ENCODE measurements at regions not wholly inside any gene's neighbourhood (a gene's known extent, or its start where the extent isn't known, plus 50 kb on each side); places are given as distances from the start of the nearest gene placed in this dataset.

DNA sequence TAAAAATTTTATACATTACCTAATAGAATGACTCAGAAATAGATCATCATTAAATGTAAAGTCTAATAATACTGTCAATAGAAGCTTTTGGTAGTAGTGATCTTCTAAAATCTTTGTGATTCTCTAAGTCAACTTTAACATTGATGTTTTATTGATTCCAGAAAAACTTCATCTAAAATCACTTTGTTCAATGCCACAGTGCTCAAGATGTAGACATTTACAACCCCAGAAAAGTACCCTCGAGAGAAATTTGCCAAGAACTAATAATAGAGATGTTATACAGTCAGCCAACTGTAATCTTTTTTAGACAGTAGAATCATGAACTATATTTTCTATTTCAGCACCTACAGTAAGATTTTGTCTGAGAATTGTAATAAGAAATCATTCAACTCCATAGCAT is 369.2 kb upstream of the AKR1E2 start:
- H3K4me3 ChIP-seq (ENCODE audit: low read depth in 1 of 5, low read length in 5 of 5) = no peak overlapping the region

DNA sequence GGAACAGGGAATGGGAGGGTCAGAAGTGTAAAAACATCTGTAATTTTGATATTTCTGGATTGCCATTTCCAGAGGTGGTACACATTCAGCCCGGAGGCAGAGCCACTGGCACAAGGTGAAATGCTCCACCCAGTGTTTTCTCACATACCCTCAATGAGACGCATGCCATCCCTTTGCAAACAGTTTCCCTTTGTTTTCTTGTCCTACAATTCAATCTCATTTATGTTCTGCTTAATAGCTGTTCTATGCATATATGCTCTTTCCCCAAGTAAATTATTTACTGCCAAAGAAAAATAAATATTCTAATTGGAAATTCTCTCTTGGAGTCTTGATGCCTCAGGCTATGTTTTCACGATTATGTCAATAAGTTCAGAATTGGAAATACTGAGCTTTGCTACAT is 369.7 kb upstream of the AKR1E2 start:
- no peaks in the 10 kb centered on the region for H3K36me3 ChIP-seq (ENCODE audit: control insufficient read depth in 5 of 5, insufficient read depth in 5 of 5, low read length in 5 of 5)
- peaks cover 0 to 5% (median 4%) of the 10 kb centered on the region in 5 donors for H3K4me1 ChIP-seq (ENCODE audit: control insufficient read depth in 5 of 5, insufficient read depth in 5 of 5, low read length in 5 of 5)
- H3K9ac ChIP-seq (ENCODE audit: low read length in 5 of 5) = no peak overlapping the region
- no peaks in the 10 kb centered on the region for H3K27me3 ChIP-seq (ENCODE audit: control insufficient read depth in 5 of 5, insufficient read depth in 4 of 5, low read length in 5 of 5)
- no peaks in the 10 kb centered on the region for H3K9me3 ChIP-seq (ENCODE audit: control insufficient read depth in 5 of 5, low read length in 5 of 5)
- no peak overlapping the region for H3K27ac ChIP-seq (ENCODE audit: low read depth, low read length)
- H3K4me3 ChIP-seq (ENCODE audit: low read depth in 1 of 5, low read length in 5 of 5) = no peak overlapping the region

More for the DNA sequence above, 369.2 kb upstream of the AKR1E2 start:
- no peaks in the 10 kb centered on the region for H3K4me1 ChIP-seq (ENCODE audit: control insufficient read depth in 5 of 5, insufficient read depth in 5 of 5, low read length in 5 of 5)
- H3K27me3 ChIP-seq (ENCODE audit: control insufficient read depth in 5 of 5, insufficient read depth in 4 of 5, low read length in 5 of 5) = no peaks in the 10 kb centered on the region
- H3K36me3 ChIP-seq (ENCODE audit: control insufficient read depth in 5 of 5, insufficient read depth in 5 of 5, low read length in 5 of 5) = no peaks in the 10 kb centered on the region
- H3K9me3 ChIP-seq (ENCODE audit: control insufficient read depth in 5 of 5, low read length in 5 of 5) = no peaks in the 10 kb centered on the region
- H3K9ac ChIP-seq (ENCODE audit: low read length in 5 of 5) = no peak overlapping the region
- no peak overlapping the region for H3K27ac ChIP-seq (ENCODE audit: low read depth, low read length)

DNA sequence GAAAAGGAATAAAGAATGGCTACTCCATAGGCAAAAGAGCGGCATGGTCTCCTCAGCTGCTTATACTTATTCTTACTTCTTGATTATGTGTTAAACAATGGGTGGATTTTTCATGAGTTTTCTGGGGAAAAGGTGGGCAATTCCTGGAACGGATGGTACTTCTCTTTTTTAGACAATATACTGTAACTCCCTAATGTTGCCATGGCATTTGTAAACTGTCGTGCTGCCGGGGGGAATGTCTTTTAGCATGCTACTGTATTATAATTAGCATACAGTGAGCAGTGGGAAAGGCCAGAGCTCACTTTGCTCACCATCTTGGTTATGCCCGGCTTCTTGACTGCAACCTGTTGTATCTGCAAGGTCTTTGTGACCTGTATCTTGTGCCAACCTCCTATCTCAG is 372.1 kb upstream of the AKR1E2 start:
- Histone ChIP-seq H3K27me3 (ENCODE audit: control insufficient read depth in 5 of 5, insufficient read depth in 4 of 5, low read length in 5 of 5) (no peaks in the 10 kb centered on the region), H3K9ac (ENCODE audit: low read length in 5 of 5) (no peak overlapping the region), H3K9me3 (ENCODE audit: control insufficient read depth in 5 of 5, low read length in 5 of 5) (no peaks in the 10 kb centered on the region), H3K27ac (ENCODE audit: low read depth, low read length) (no peak overlapping the region), H3K4me3 (ENCODE audit: low read depth in 1 of 5, low read length in 5 of 5) (no peak overlapping the region), H3K4me1 (ENCODE audit: control insufficient read depth in 5 of 5, insufficient read depth in 5 of 5, low read length in 5 of 5) (peaks cover 0 to 11% (median 10%) of the 10 kb centered on the region in 5 donors), H3K36me3 (ENCODE audit: control insufficient read depth in 5 of 5, insufficient read depth in 5 of 5, low read length in 5 of 5) (no peaks in the 10 kb centered on the region)

DNA sequence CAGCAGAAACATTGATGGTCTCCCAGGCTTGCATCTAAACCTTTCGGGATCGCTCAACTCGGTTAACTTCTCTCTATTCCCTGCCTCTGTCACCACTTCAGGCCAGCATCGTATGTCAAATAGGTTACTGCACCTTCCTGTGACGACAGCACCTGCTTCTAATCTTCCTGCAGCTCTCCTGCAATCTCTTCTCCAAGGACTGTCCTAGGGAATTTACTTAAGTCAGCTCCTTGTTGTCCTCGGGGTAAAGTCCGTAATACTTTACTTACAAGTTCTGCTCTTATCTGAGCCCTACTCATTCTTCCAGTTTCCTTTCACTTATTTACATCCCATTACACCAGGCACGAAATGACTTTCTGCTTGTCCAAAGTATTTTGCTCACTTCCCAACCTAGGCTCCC is 372.7 kb upstream of the AKR1E2 start:
- Histone ChIP-seq H3K9me3 (ENCODE audit: control insufficient read depth in 5 of 5, low read length in 5 of 5) (no peaks in the 10 kb centered on the region), H3K4me3 (ENCODE audit: low read depth in 1 of 5, low read length in 5 of 5) (no peak overlapping the region), H3K27me3 (ENCODE audit: control insufficient read depth in 5 of 5, insufficient read depth in 4 of 5, low read length in 5 of 5) (no peaks in the 10 kb centered on the region), H3K4me1 (ENCODE audit: control insufficient read depth in 5 of 5, insufficient read depth in 5 of 5, low read length in 5 of 5) (peaks cover 0 to 14% (median 10%) of the 10 kb centered on the region in 5 donors), H3K9ac (ENCODE audit: low read length in 5 of 5) (no peak overlapping the region), H3K36me3 (ENCODE audit: control insufficient read depth in 5 of 5, insufficient read depth in 5 of 5, low read length in 5 of 5) (no peaks in the 10 kb centered on the region), H3K27ac (ENCODE audit: low read depth, low read length) (no peak overlapping the region)

DNA sequence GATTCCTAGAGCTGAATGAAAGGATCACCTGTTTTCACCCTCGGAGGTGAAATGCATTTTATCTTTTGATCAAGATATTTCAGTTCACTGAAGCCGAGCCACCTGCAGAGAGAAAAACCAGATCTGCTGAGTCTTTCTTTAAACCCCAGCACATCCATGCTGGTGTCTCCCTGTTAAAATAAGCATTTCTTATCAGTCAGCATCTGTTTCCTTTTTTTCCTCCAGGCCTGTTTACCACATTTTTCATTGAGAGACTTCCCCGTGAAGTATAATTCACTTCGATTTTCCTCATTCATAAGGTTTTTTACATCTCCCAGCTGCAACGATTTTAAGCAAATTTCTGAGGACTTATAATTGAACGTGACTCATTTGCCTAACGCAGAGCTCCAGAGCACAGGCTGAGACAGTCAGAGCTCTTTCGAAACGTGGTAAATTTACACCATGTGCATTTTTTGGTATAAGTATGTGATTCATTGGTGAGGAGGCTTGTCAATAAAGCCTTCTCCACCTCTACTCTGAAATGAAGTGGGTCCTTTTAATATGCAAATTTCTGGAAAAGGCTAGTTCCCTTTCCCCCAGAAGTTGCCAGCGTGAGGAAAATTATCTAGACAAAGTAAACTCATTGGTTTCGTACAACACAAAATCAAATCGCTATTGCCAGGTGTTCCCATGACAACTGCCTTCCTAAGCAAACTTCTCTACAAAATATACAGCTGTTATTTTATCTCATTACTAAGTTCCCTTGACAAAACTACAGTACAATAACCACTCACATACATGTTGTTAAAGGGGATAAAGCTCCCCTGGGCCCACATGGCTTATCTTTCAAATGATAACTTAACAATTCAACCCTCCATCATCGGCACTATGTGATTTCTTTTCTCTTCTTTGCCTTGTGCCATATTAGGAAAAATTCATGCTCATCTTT is 374.8 kb upstream of the AKR1E2 start:
- Histone ChIP-seq H3K36me3 (ENCODE audit: control insufficient read depth in 5 of 5, insufficient read depth in 5 of 5, low read length in 5 of 5) (no peaks in the 10 kb centered on the region), H3K4me3 (ENCODE audit: low read depth in 1 of 5, low read length in 5 of 5) (peak overlapping the region in 2 of 5 donors; percentile 23 to 34), H3K4me1 (ENCODE audit: control insufficient read depth in 5 of 5, insufficient read depth in 5 of 5, low read length in 5 of 5) (peaks cover 0 to 18% (median 10%) of the 10 kb centered on the region in 5 donors), H3K27ac (ENCODE audit: low read depth, low read length) (peak overlapping the region; percentile 19), H3K9me3 (ENCODE audit: control insufficient read depth in 5 of 5, low read length in 5 of 5) (no peaks in the 10 kb centered on the region), H3K27me3 (ENCODE audit: control insufficient read depth in 5 of 5, insufficient read depth in 4 of 5, low read length in 5 of 5) (no peaks in the 10 kb centered on the region), H3K9ac (ENCODE audit: low read length in 5 of 5) (peak overlapping the region in 1 of 5 donors; percentile 15)

- Histone ChIP-seq H3K9me3 (ENCODE audit: control insufficient read depth in 5 of 5, low read length in 5 of 5) (no peaks in the 10 kb centered on the region), H3K27me3 (ENCODE audit: control insufficient read depth in 5 of 5, insufficient read depth in 4 of 5, low read length in 5 of 5) (no peaks in the 10 kb centered on the region), H3K9ac (ENCODE audit: low read length in 5 of 5) (no peak overlapping the region), H3K27ac (ENCODE audit: low read depth, low read length) (no peak overlapping the region), H3K4me1 (ENCODE audit: control insufficient read depth in 5 of 5, insufficient read depth in 5 of 5, low read length in 5 of 5) (peaks cover 0 to 18% (median 10%) of the 10 kb centered on the region in 5 donors), H3K4me3 (ENCODE audit: low read depth in 1 of 5, low read length in 5 of 5) (no peak overlapping the region), H3K36me3 (ENCODE audit: control insufficient read depth in 5 of 5, insufficient read depth in 5 of 5, low read length in 5 of 5) (no peaks in the 10 kb centered on the region)
Observed at GRCh38 chr10:4450169-4450568, 375.8 kb upstream of the AKR1E2 start.

DNA sequence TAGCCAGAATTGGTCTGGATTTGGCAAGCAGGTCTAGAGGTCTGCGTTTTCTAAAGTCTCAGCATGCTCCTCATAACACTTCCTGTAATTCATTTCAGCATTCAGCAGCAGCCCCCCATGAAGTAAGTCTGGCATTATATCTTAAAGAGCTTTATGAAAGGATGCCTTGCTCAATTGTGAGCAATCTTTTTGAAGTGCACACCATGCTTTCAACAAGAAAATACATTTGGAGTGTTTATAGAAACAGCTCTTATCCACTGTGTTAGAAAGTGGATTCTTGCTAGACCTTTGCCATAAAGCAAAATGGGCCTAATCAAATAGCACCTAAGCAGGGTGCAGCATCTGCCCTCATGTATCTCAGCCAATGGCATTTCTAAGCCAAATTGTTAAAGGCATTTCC is 378.0 kb upstream of the AKR1E2 start:
- H3K36me3 ChIP-seq (ENCODE audit: control insufficient read depth in 5 of 5, insufficient read depth in 5 of 5, low read length in 5 of 5) = no peaks in the 10 kb centered on the region
- no peak overlapping the region for H3K4me3 ChIP-seq (ENCODE audit: low read depth in 1 of 5, low read length in 5 of 5)
- no peak overlapping the region for H3K9ac ChIP-seq (ENCODE audit: low read length in 5 of 5)
- no peak overlapping the region for H3K27ac ChIP-seq (ENCODE audit: low read depth, low read length)
- H3K4me1 ChIP-seq (ENCODE audit: control insufficient read depth in 5 of 5, insufficient read depth in 5 of 5, low read length in 5 of 5) = peaks cover 0 to 18% (median 10%) of the 10 kb centered on the region in 5 donors
- H3K9me3 ChIP-seq (ENCODE audit: control insufficient read depth in 5 of 5, low read length in 5 of 5) = peaks cover 0 to 5% (median 4%) of the 10 kb centered on the region in 5 donors
- H3K27me3 ChIP-seq (ENCODE audit: control insufficient read depth in 5 of 5, insufficient read depth in 4 of 5, low read length in 5 of 5) = no peaks in the 10 kb centered on the region

DNA sequence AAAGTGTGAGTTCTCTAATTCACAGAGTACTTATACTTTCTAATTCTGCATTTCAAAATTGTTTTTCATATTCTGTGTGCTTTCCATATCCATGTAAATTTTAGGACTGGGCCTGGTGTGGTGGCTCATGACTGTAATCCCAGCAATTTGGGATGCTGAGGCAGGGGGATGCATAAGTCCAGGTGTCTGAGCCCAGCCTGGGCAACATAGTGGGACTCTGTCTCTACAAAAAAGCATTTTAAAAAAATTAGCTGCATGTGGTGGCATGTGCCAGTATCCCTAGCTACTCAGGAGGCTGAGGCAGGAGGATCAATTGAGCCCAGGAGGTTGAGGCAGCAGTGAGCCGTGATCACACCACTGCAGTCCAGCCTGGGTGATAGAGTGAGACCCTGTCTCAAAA is 382.6 kb upstream of the AKR1E2 start:
- Histone ChIP-seq H3K9me3 (ENCODE audit: control insufficient read depth in 5 of 5, low read length in 5 of 5) (peaks cover 0 to 10% (median 4%) of the 10 kb centered on the region in 5 donors), H3K4me1 (ENCODE audit: control insufficient read depth in 5 of 5, insufficient read depth in 5 of 5, low read length in 5 of 5) (peaks cover 0 to 5% (median 0%) of the 10 kb centered on the region in 5 donors), H3K27me3 (ENCODE audit: control insufficient read depth in 5 of 5, insufficient read depth in 4 of 5, low read length in 5 of 5) (no peaks in the 10 kb centered on the region), H3K4me3 (ENCODE audit: low read depth in 1 of 5, low read length in 5 of 5) (no peak overlapping the region), H3K36me3 (ENCODE audit: control insufficient read depth in 5 of 5, insufficient read depth in 5 of 5, low read length in 5 of 5) (no peaks in the 10 kb centered on the region), H3K27ac (ENCODE audit: low read depth, low read length) (no peak overlapping the region), H3K9ac (ENCODE audit: low read length in 5 of 5) (no peak overlapping the region)

GRCh38 chr10:4442296-4442695 is 383.7 kb upstream of the AKR1E2 start:
- Histone ChIP-seq H3K4me3 (ENCODE audit: low read depth in 1 of 5, low read length in 5 of 5) (no peak overlapping the region), H3K27me3 (ENCODE audit: control insufficient read depth in 5 of 5, insufficient read depth in 4 of 5, low read length in 5 of 5) (no peaks in the 10 kb centered on the region), H3K9me3 (ENCODE audit: control insufficient read depth in 5 of 5, low read length in 5 of 5) (peaks cover 0 to 10% (median 4%) of the 10 kb centered on the region in 5 donors), H3K36me3 (ENCODE audit: control insufficient read depth in 5 of 5, insufficient read depth in 5 of 5, low read length in 5 of 5) (no peaks in the 10 kb centered on the region), H3K9ac (ENCODE audit: low read length in 5 of 5) (no peak overlapping the region), H3K4me1 (ENCODE audit: control insufficient read depth in 5 of 5, insufficient read depth in 5 of 5, low read length in 5 of 5) (no peaks in the 10 kb centered on the region), H3K27ac (ENCODE audit: low read depth, low read length) (no peak overlapping the region)

DNA sequence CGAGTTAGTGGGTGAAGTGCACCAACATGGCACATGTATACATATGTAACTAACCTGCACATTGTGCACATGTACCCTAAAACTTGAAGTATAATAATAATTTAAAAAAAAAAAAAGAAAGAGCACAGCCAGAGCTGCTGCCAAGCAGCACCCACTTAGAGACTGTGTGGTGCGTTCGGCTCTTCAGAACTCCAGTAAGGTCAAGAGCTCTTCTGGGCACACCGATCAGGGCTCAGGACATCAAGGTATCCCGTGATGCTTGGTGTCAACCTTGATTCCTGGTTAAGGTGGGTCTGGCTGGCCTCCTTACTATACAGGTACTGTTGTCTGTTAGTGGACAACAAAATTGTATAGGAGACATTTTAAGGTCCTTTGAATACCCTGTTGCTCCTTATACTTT is 385.7 kb upstream of the AKR1E2 start:
- Histone ChIP-seq H3K4me1 (ENCODE audit: control insufficient read depth in 5 of 5, insufficient read depth in 5 of 5, low read length in 5 of 5) (no peaks in the 10 kb centered on the region), H3K36me3 (ENCODE audit: control insufficient read depth in 5 of 5, insufficient read depth in 5 of 5, low read length in 5 of 5) (no peaks in the 10 kb centered on the region), H3K27me3 (ENCODE audit: control insufficient read depth in 5 of 5, insufficient read depth in 4 of 5, low read length in 5 of 5) (no peaks in the 10 kb centered on the region), H3K9ac (ENCODE audit: low read length in 5 of 5) (no peak overlapping the region), H3K27ac (ENCODE audit: low read depth, low read length) (no peak overlapping the region), H3K9me3 (ENCODE audit: control insufficient read depth in 5 of 5, low read length in 5 of 5) (peaks cover 0 to 10% (median 4%) of the 10 kb centered on the region in 5 donors), H3K4me3 (ENCODE audit: low read depth in 1 of 5, low read length in 5 of 5) (no peak overlapping the region)
